ENCODE measurements at regions not wholly inside any gene's neighbourhood (a gene's known extent, or its start where the extent isn't known, plus 50 kb on each side); places are given as distances from the start of the nearest gene placed in this dataset.

DNA sequence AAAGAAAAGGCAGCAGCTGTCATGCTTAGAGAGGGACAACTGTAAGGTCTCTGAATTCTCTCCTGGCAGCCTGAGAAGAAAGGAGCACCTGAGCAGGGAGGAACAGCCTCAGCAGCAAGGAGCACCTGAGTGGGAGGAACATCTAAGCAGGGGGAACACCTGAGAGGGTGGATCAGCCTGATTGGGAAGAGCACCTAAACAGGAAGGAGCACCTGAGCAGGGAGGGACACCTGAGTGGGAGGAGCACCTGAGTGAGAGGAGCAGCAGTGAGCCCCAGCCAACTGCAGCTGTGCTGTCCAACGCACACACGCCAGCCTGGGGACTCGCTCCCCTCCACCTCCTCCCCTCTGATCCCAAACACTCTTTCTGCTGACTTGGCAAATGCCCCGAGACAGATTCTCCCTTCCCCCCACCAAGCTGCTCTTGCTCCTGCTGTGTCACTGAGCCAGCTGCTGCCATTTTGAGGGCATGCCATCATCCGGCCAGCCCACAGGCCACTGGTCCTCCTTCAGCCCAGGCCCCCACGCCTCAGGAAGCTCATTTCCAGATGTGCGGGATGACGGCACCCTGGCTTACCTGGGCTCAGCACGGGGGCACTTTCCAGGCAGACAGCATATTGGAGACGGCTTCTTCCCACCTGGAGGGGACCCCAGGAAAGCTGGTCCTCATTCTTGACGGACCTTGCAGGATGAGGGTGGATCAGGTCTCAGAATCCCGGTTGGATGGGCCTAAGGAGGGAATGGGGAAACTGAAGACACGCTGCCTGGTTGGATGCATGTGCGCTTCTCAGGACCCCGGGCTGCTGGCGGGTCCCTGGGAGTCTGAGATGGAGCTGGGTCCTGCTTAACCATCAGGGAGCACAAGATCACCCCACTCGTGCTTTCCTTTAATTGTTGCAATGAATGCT is 57.7 kb upstream of the RBFOX3 start:
- Histone ChIP-seq H3K4me3 (no peak overlapping the region), H3K27me3 (peaks cover 27% of the 10 kb centered on the region), H3K27ac (no peak overlapping the region), H3K9me3 (replicated peaks) (no peaks in the 10 kb centered on the region; the same call in 1 of the 2 replicates), H3K36me3 (no peaks in the 10 kb centered on the region), H3K4me1 (no peaks in the 10 kb centered on the region)
- no peak for DNase-seq

DNA sequence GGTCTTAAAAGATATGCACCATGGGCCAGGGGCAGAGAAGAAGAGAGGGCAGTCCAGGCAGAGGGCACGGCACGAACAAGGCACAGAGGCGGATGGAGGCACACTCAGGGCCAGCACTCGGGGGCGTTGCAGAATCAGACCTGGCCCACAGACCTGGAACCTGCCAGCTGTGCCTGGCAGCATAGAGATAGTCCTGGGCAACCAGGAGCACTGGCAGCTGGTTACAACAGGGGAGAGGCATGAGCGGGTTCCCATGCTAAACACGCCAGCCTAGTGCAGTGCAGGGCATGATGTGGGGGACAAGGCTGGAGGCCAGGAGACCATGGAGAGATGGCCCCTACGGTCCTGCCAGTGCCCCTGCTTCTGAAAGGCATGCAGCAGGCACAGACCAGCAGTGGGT is 56.9 kb upstream of the RBFOX3 start:
- Histone ChIP-seq H3K4me1 (no peaks in the 10 kb centered on the region), H3K36me3 (no peaks in the 10 kb centered on the region), H3K27ac (no peak overlapping the region), H3K9me3 (replicated peaks) (no peaks in the 10 kb centered on the region; the same call in 1 of the 2 replicates), H3K4me3 (no peak overlapping the region), H3K27me3 (peaks cover 30% of the 10 kb centered on the region)
- DNase-seq: no peak

DNA sequence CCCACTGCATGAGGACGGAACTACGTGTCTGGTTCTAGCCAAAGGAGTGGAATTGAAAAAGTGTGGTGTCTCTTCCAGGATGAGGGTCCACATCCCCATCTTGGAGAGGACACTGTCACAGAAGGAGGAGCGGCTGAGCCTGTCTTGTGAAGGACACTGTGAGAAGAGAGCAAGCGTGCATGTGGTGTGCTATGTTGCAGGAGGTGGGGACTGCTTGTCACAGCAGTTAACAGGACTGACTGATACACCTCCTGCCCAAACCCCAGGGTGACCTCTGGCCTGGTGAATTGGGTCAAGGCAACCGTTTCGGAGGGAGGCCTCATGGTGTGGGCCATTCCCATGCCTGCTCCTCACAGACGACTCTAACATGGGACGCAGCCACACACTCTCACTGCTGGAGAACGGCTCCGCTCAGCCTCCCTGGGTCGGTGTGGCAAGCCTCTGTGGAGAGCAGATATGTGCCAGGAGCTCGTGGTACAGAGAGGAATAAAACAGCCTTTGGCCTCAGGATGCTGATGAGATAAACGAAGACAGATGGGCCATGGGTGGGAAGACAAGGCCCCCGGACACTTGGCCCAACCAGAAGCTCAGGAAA is 56.4 kb upstream of the RBFOX3 start:
- H3K27me3 ChIP-seq: peaks cover 34% of the 10 kb centered on the region
- H3K9me3 ChIP-seq (replicated peaks): 0 out of 2 replicates have a peak, but pooled peaks cover 2% of the 10 kb centered on the region
- no peaks in the 10 kb centered on the region for H3K36me3 ChIP-seq
- no peaks in the 10 kb centered on the region for H3K4me1 ChIP-seq
- H3K4me3 ChIP-seq: no peak overlapping the region
- H3K27ac ChIP-seq: no peak overlapping the region
- DNase-seq: no peak

DNA sequence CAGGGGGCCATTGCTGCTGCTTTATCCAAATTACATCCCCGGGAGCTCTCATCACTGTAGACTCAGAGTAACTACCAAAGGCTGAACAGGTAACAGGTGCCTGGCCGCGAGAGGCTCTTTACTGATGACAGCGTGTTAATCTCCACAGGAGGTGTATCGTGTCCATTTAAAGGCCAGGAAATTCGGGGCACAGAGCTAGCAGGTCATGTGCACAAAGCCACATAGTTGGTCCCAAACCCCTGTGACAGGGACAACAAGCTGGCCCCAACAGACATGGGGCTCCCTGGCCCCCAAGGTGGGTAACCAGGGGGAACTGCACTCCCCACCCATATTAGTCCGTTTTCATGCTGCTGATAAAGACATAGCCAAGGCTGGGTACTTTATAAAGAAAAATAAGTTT is 55.3 kb upstream of the RBFOX3 start:
- no peak for DNase-seq
- Histone ChIP-seq H3K27me3 (peaks cover 34% of the 10 kb centered on the region), H3K9me3 (replicated peaks) (peaks cover 10% of the 10 kb centered on the region), H3K4me3 (no peak overlapping the region), H3K36me3 (no peaks in the 10 kb centered on the region), H3K27ac (no peak overlapping the region), H3K4me1 (no peaks in the 10 kb centered on the region)

DNA sequence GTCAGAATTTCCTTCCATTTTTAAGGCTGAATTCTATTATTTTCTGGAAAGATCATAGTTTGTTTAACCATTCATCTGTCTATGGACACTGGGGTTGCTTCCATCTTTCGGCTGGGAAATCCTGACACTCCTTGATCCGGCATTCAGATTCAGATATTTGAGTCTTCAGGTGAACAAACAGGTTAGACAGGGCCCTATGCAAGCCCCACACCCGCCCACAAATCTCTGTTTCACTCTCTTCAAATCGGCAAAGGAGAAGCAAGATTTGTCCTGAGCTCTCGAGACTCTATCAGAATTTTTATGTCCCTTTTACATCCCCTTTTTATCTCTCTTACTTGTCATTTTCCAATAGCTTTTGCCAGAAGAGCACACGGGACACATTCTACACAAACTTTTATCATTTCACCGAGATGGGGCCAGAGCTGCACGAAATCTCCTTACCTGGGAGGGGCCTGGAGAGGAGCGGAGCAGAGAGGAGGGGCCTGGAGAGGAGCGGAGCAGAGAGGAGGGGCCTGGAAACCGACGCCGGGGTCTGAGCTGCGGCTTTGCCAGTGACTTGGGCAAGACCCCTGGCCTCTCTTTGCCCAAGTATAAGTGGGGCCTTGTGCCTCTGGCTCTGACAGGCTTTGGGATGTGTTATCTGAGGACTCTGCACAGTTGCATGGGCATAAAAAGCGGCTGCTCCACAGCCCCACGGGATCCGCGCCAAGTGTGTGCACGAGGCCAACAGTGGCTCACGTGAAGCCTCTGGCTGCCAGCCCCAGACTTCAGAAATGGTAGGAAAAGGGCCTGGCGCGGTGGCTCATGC is 54.3 kb upstream of the RBFOX3 start:
- no peaks in the 10 kb centered on the region for H3K4me1 ChIP-seq
- H3K9me3 ChIP-seq (replicated peaks): peaks cover 10% of the 10 kb centered on the region
- no peak overlapping the region for H3K27ac ChIP-seq
- no peaks in the 10 kb centered on the region for H3K36me3 ChIP-seq
- no peak overlapping the region for H3K4me3 ChIP-seq
- DNase-seq: no peak
- H3K27me3 ChIP-seq: peaks cover 31% of the 10 kb centered on the region

DNA sequence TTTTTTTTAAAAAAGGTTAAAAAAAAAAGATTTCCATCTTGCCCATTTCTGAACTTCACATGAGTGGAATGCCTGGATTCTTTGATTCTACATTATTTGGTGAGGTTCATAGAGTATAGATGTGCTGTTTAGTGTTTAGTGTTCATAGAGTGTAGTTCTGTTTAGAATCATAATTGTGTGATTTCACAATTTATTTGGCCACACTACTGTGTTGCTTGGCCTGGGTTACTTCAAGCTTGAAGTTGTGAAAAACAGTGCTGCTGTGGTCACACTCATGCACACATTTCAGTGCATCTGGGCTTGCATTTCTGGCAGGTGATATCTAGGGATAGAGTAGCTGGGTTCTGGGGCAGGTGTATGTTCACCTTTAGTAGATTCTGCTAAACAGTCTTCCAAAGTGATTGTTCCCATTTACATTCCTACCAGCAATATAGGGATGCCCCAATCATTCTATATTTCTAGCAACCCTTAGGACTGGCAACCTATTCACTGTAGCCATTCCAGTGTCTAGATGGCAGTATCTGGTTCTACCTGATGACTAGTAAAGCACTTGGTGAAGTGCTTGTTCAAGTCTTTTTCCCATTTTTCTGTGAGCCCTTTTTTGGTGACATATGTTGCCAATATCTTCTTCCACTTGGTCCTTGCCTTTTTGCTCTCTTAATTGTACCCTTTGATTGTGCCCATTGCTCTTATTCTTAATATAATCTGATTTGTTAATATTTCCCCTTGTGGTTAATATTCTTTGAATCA is 50.6 kb upstream of the RBFOX3 start:
- H3K9me3 ChIP-seq (replicated peaks): peaks cover 10% of the 10 kb centered on the region
- no peaks in the 10 kb centered on the region for H3K36me3 ChIP-seq
- H3K4me1 ChIP-seq: no peaks in the 10 kb centered on the region
- H3K27me3 ChIP-seq: peaks cover 33% of the 10 kb centered on the region
- DNase-seq: no peak
- no peak overlapping the region for H3K4me3 ChIP-seq
- no peak overlapping the region for H3K27ac ChIP-seq

Data from SJCRH30 (cell line).